IgD-negative memory B cell (primary cell): ENCODE measurements at regions not wholly inside any gene's neighbourhood (a gene's known extent, or its start where the extent isn't known, plus 50 kb on each side); places are given as distances from the start of the nearest gene placed in this dataset.
A peak's percentile ranks its signal among the peaks of the same experiment; 100 is the strongest.
"Not testable (repeated sequence)": the region's sequence is repeated elsewhere in the genome, so short reads cannot be mapped to it uniquely, and the experiment has no call there.

Source experiments
- H3K27ac Mint-ChIP-seq, 3 donors: one replicate each; pipeline ENCODE4 v1.8.0; 2020 to 2022; ENCODE audit warnings: mild to moderate bottlenecking in 3 of 3, mixed read lengths in 3 of 3, moderate library complexity in 1 of 3
- H3K27me3 Mint-ChIP-seq: one replicate; pipeline ENCODE4 v1.8.0; 2021; ENCODE audit warnings: mixed read lengths
- H3K36me3 Mint-ChIP-seq: one replicate; pipeline ENCODE4 v1.8.0; 2020; ENCODE audit warnings: mild to moderate bottlenecking, mixed read lengths
- H3K4me1 Mint-ChIP-seq, 3 donors: one replicate each; pipeline ENCODE4 v1.8.0; 2020 to 2022; ENCODE audit warnings: mixed read lengths in 3 of 3, mild to moderate bottlenecking in 1 of 3
- H3K4me3 Mint-ChIP-seq, 4 donors: one replicate each; pipeline ENCODE4 v1.8.0; 2020 to 2022; ENCODE audit warnings: mild to moderate bottlenecking in 4 of 4, mixed read lengths in 4 of 4, moderate library complexity in 3 of 4
- H3K9me3 Mint-ChIP-seq, 3 donors: one replicate each; pipeline ENCODE4 v1.8.0; 2020 to 2021; ENCODE audit warnings: mixed read lengths in 3 of 3, mild to moderate bottlenecking in 1 of 3

- H3K36me3 Mint-ChIP-seq, result no peaks in the 10 kb centered on the region
- H3K4me1 Mint-ChIP-seq, result no peaks in the 10 kb centered on the region
- peaks cover 0 to 2% (median 0%) of the 10 kb centered on the region in 3 donors for H3K9me3 Mint-ChIP-seq
- H3K4me3 Mint-ChIP-seq, result no peak overlapping the region
- peaks cover 2% of the 10 kb centered on the region for H3K27me3 Mint-ChIP-seq
- no peak overlapping the region for H3K27ac Mint-ChIP-seq
Observed at GRCh38 chr2:236644502-236644911, 74.9 kb downstream of the ACKR3 start.

- H3K27me3 Mint-ChIP-seq, H3K9me3 Mint-ChIP-seq, H3K4me1 Mint-ChIP-seq, H3K27ac Mint-ChIP-seq, H3K4me3 Mint-ChIP-seq, H3K36me3 Mint-ChIP-seq: not testable (repeated sequence)
Observed at GRCh38 chr2:236645141-236645540, 75.5 kb downstream of the ACKR3 start.

GRCh38 chr2:236646441-236646840 is 76.8 kb downstream of the ACKR3 start:
- Mint-ChIP-seq H3K36me3 (no peaks in the 10 kb centered on the region), H3K9me3 (peaks cover 0 to 7% (median 5%) of the 10 kb centered on the region in 3 donors), H3K27me3 (peaks cover 4% of the 10 kb centered on the region), H3K27ac (no peak overlapping the region), H3K4me1 (no peaks in the 10 kb centered on the region), H3K4me3 (no peak overlapping the region)

GRCh38 chr2:236646871-236647270 is 77.2 kb downstream of the ACKR3 start:
- Mint-ChIP-seq H3K4me3 (no peak overlapping the region), H3K27ac (no peak overlapping the region), H3K4me1 (no peaks in the 10 kb centered on the region), H3K27me3 (peaks cover 4% of the 10 kb centered on the region), H3K36me3 (no peaks in the 10 kb centered on the region), H3K9me3 (peaks cover 0 to 7% (median 5%) of the 10 kb centered on the region in 3 donors)

DNA sequence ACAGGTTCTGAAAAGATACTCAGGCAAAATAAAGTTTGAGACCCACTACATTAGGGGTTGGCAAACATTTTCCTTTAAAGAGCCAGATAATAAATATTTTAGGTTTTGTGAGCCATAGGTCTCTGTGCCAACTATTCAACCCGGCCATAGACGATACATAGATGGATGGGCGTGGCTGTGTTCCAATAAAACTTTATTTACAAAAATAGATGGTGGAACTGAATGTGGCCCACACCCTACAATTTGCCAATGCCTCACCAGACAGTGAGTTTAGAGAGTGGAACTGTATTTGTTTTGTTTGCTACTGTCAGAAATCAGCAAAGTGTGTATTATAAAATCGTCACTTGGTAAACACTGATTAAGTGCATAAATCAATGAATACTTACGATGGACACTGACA is 78.0 kb downstream of the ACKR3 start:
- Mint-ChIP-seq H3K27me3 (peaks cover 4% of the 10 kb centered on the region), H3K27ac (no peak overlapping the region), H3K4me1 (no peaks in the 10 kb centered on the region), H3K4me3 (no peak overlapping the region), H3K9me3 (peaks cover 0 to 7% (median 5%) of the 10 kb centered on the region in 3 donors), H3K36me3 (no peaks in the 10 kb centered on the region)

- H3K36me3 Mint-ChIP-seq, result no peaks in the 10 kb centered on the region
- H3K27me3 Mint-ChIP-seq, result peaks cover 13% of the 10 kb centered on the region
- peak overlapping the region in 1 of 4 donors; percentile 64 for H3K4me3 Mint-ChIP-seq
- H3K4me1 Mint-ChIP-seq, result no peaks in the 10 kb centered on the region
- no peak overlapping the region for H3K27ac Mint-ChIP-seq
- H3K9me3 Mint-ChIP-seq, result peaks cover 3 to 7% (median 4%) of the 10 kb centered on the region in 3 donors
Observed at GRCh38 chr2:236653863-236654262, 84.2 kb downstream of the ACKR3 start.

- Mint-ChIP-seq H3K9me3 (peaks cover 3 to 7% (median 4%) of the 10 kb centered on the region in 3 donors), H3K27ac (no peak overlapping the region), H3K27me3 (peaks cover 19% of the 10 kb centered on the region), H3K4me3 (no peak overlapping the region), H3K4me1 (no peaks in the 10 kb centered on the region), H3K36me3 (no peaks in the 10 kb centered on the region)
Observed at GRCh38 chr2:236654496-236654895, 84.9 kb downstream of the ACKR3 start.

DNA sequence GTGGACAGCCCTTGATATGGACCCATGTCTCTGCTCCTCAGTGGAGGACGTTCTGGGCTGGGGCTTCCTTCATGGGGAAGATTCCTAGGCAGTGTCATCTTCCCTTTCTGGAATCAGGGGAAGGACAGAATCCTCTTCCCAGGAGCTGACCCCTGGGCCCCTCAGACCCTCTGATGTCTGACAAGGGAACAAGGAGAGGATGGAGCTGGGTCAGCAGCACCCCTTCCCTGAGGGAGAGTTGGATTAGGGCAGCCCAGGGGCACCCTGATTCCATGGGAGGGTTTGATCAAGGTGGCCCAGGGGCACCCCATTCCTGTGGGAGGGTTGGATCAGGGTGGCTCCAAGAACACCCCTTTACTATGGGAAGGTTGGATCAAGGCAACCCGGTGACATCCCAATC is 86.5 kb downstream of the ACKR3 start:
- Mint-ChIP-seq H3K36me3 (no peaks in the 10 kb centered on the region), H3K9me3 (peaks cover 0 to 3% (median 0%) of the 10 kb centered on the region in 3 donors), H3K4me1 (no peaks in the 10 kb centered on the region), H3K27me3 (peaks cover 21% of the 10 kb centered on the region), H3K27ac (no peak overlapping the region), H3K4me3 (no peak overlapping the region)

GRCh38 chr2:236656721-236657120 is 87.1 kb downstream of the ACKR3 start:
- Mint-ChIP-seq H3K36me3 (no peaks in the 10 kb centered on the region), H3K27me3 (peaks cover 21% of the 10 kb centered on the region), H3K4me1 (no peaks in the 10 kb centered on the region), H3K4me3 (no peak overlapping the region), H3K27ac (no peak overlapping the region), H3K9me3 (peaks cover 0 to 3% (median 0%) of the 10 kb centered on the region in 3 donors)

DNA sequence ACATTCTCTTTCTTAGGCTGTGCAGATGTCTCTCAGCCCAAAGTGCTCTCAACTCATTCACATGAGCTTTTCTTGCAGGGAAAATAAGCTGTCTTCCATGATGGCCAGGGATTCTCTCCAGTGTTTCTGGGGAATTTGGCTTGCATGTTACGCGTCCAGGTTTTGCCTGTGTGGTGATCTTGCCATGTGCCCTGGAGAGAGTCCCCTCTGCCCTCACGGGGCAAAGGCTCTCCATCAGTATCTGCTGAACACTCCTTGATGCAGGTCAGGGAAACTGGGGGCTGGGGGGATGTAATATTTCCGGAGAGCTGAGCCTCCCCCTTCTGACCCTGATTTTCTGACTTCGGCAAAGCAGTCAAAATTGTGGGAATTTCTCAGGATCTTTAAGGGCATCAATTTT is 87.6 kb downstream of the ACKR3 start:
- no peak overlapping the region for H3K27ac Mint-ChIP-seq
- no peak overlapping the region for H3K4me3 Mint-ChIP-seq

DNA sequence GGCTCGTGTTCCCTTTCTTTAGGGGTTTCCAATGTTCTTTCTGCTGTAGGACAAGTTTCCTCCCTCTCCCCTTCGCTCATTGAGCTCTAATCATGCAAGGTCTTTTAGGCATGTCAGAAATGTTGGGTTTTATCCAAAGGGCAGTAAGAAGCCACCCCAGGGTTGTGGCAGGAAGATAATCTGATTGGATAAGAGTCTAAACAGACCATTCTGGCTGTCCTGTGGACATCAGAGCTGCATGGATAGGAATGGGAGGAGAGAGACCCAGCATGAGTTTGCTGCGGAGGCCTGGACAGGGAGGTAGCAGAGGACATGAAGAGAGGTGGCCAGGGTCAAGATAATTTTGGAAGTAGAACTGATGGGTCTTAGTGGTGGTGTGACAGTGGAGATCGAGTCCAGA is 88.2 kb downstream of the ACKR3 start:
- Mint-ChIP-seq H3K4me1 (no peaks in the 10 kb centered on the region), H3K27me3 (peaks cover 28% of the 10 kb centered on the region), H3K4me3 (no peak overlapping the region), H3K36me3 (no peaks in the 10 kb centered on the region), H3K27ac (no peak overlapping the region), H3K9me3 (peaks cover 0 to 3% (median 0%) of the 10 kb centered on the region in 3 donors)

More for the DNA sequence above, 87.6 kb downstream of the ACKR3 start:
- Mint-ChIP-seq H3K36me3 (no peaks in the 10 kb centered on the region), H3K27me3 (peaks cover 24% of the 10 kb centered on the region), H3K4me1 (no peaks in the 10 kb centered on the region), H3K9me3 (peaks cover 0 to 3% (median 0%) of the 10 kb centered on the region in 3 donors)

GRCh38 chr2:236658974-236659757 is 89.5 kb downstream of the ACKR3 start:
- no peak overlapping the region for H3K27ac Mint-ChIP-seq
- H3K4me1 Mint-ChIP-seq, result no peaks in the 10 kb centered on the region
- peaks cover 29% of the 10 kb centered on the region for H3K27me3 Mint-ChIP-seq
- H3K9me3 Mint-ChIP-seq, result peaks cover 0 to 3% (median 1%) of the 10 kb centered on the region in 3 donors
- no peaks in the 10 kb centered on the region for H3K36me3 Mint-ChIP-seq
- no peak overlapping the region for H3K4me3 Mint-ChIP-seq

DNA sequence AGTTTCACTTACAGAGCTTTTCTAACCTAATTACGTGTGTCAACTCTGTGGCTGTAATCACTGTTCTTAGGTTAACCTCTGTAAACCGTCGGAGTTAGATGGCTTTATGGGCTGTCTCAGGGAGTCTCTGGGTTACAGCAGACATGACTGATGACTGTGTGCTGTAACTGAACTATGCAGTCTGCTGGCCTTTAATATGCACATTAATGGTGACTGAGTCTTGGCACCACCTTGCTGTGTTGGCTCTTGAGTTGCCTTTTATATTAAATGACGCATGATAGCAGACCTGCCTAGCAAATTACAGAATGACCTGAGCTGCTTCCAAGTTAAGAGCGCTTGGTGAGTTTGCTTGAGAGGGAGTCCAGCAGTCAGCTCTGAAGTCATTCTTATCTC is 90.1 kb downstream of the ACKR3 start:
- Mint-ChIP-seq H3K4me3 (no peak overlapping the region), H3K4me1 (no peaks in the 10 kb centered on the region), H3K27me3 (peaks cover 29% of the 10 kb centered on the region), H3K36me3 (no peaks in the 10 kb centered on the region), H3K9me3 (peaks cover 0 to 3% (median 2%) of the 10 kb centered on the region in 3 donors), H3K27ac (no peak overlapping the region)

DNA sequence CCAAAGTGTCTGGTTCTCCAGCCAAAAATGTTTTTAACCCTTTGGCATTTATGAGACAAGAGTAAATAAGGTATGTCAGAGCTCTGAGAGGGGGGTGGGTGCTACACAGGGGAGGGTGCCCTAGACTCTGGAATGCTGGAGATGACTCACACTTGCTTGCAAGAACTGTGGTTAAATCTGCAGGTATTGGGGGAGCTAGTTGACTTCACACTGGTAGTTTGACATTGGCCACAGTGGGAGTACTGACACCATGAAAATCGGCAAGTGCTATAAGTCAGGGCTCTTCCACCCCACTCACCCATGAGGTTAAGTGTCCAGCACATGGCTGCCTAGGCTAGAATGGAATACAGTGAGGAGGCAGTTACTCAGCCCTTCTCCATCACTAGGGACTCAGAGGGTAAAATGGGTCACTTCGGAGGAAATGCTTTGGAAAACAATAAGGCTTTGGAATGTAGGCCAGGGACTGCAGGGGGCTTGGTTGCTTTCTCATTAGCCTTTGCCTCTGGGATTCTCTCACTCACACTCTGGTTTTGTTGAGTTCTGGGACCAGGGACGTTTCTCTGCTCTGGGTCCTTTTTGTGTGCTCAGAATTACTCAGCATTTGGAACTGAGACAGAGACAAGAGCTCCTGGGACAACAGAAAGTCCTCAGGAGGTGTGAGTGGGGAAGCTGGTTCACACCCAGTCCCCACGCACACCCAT is 91.6 kb downstream of the ACKR3 start:
- Mint-ChIP-seq H3K9me3 (peaks cover 5 to 7% (median 6%) of the 10 kb centered on the region in 3 donors), H3K27me3 (peaks cover 29% of the 10 kb centered on the region), H3K4me1 (no peaks in the 10 kb centered on the region), H3K36me3 (no peaks in the 10 kb centered on the region), H3K4me3 (no peak overlapping the region), H3K27ac (no peak overlapping the region)

GRCh38 chr2:236661762-236662110 is 92.1 kb downstream of the ACKR3 start:
- H3K27ac Mint-ChIP-seq, result no peak overlapping the region
- H3K9me3 Mint-ChIP-seq, result peaks cover 7 to 10% (median 8%) of the 10 kb centered on the region in 3 donors
- H3K27me3 Mint-ChIP-seq, result peaks cover 29% of the 10 kb centered on the region
- H3K36me3 Mint-ChIP-seq, result no peaks in the 10 kb centered on the region
- H3K4me1 Mint-ChIP-seq, result no peaks in the 10 kb centered on the region
- no peak overlapping the region for H3K4me3 Mint-ChIP-seq
